ENCODE measurements at regions not wholly inside any gene's neighbourhood (a gene's known extent, or its start where the extent isn't known, plus 50 kb on each side); places are given as distances from the start of the nearest gene placed in this dataset.
"Not testable (repeated sequence)": the region's sequence is repeated elsewhere in the genome, so short reads cannot be mapped to it uniquely, and the experiment has no call there.

GRCh38 chr3:118807349-118807748 lies 227.3 kb downstream of the IGSF11 start:
- H3K4me1 ChIP-seq (ENCODE audit: control insufficient read depth in 1 of 2, insufficient read depth in 2 of 2, low read depth in 1 of 2, low read length in 1 of 2); H3K9me2 ChIP-seq; H3K27ac ChIP-seq (ENCODE audit: low read depth in 2 of 2, low read length in 1 of 2); H3F3A ChIP-seq (replicated peaks; ENCODE audit: insufficient read depth); H3K4me2 ChIP-seq; H3K9ac ChIP-seq; DNase-seq; CTCF ChIA-PET; H3K79me2 ChIP-seq (ENCODE audit: insufficient read depth); H3K9me3 ChIP-seq; H4K20me1 ChIP-seq (ENCODE audit: insufficient read depth); H3K4me3 ChIP-seq (ENCODE audit: low read depth in 2 of 2, low read length in 1 of 2); H3K27me3 ChIP-seq (ENCODE audit: insufficient read depth); H3K36me3 ChIP-seq (replicated peaks in 1 of 2; ENCODE audit: control insufficient read depth in 1 of 2, insufficient read depth in 2 of 2, low read length in 1 of 2); H2AFZ ChIP-seq (ENCODE audit: low read depth); POLR2A ChIA-PET: not testable (repeated sequence)
- WGBS (ENCODE audit: low lambda C conversion rate): 48% methylated on average over 2 of the region's 2 CpGs

GRCh38 chr3:118808723-118809122 lies 225.9 kb downstream of the IGSF11 start:
- no peak for DNase-seq
- no peak overlapping the region for H3K9ac ChIP-seq
- no peak overlapping the region for H3K4me2 ChIP-seq
- H2AFZ ChIP-seq (ENCODE audit: low read depth): no peak overlapping the region
- no peak overlapping the region for H3K27ac ChIP-seq (ENCODE audit: low read depth in 2 of 2, low read length in 1 of 2)
- no peaks in the 10 kb centered on the region for H3K36me3 ChIP-seq (replicated peaks in 1 of 2; ENCODE audit: control insufficient read depth in 1 of 2, insufficient read depth in 2 of 2, low read length in 1 of 2)
- H3K4me1 ChIP-seq (ENCODE audit: control insufficient read depth in 1 of 2, insufficient read depth in 2 of 2, low read depth in 1 of 2, low read length in 1 of 2): no peaks in the 10 kb centered on the region
- H3F3A ChIP-seq (replicated peaks; ENCODE audit: insufficient read depth): no peaks in the 10 kb centered on the region
- ChIA-PET CTCF (interaction anchor here (0.7 kb wide), 2 partner anchors 8 to 10 kb away, joined by 3 to 6 read pairs; no protein-coding TSS in a partner anchor), POLR2A (no interaction called here)
- no peaks in the 10 kb centered on the region for H3K9me3 ChIP-seq
- H4K20me1 ChIP-seq (ENCODE audit: insufficient read depth): no peaks in the 10 kb centered on the region
- no peaks in the 10 kb centered on the region for H3K79me2 ChIP-seq (ENCODE audit: insufficient read depth)
- H3K9me2 ChIP-seq: no peaks in the 10 kb centered on the region
- H3K27me3 ChIP-seq (ENCODE audit: insufficient read depth): no peaks in the 10 kb centered on the region
- TF ChIP-seq ELF1 (IDR thresholded peaks at IDR 0.05): no peak
- H3K4me3 ChIP-seq (ENCODE audit: low read depth in 2 of 2, low read length in 1 of 2): no peak overlapping the region
- WGBS (ENCODE audit: low lambda C conversion rate): 37% methylated on average over 6 of the region's 6 CpGs

- TF ChIP-seq NRF1 (IDR thresholded peaks at IDR 0.05; ENCODE audit: low read depth, low read length) (no peak), EP300 (IDR thresholded peaks at IDR 0.05; ENCODE audit: borderline replicate concordance in 1 of 2, low read depth in 1 of 2, low read length in 1 of 2) (no peak), NFIC (IDR thresholded peaks at IDR 0.05; ENCODE audit: borderline replicate concordance) (no peak), REST (IDR thresholded peaks at IDR 0.05; ENCODE audit: low read depth, low read length) (no peak), POLR2AphosphoS5 (IDR thresholded peaks at IDR 0.05; ENCODE audit: low read depth, low read length) (no peak), SIN3A (IDR thresholded peaks at IDR 0.05; ENCODE audit: borderline replicate concordance, low read depth, low read length) (no peak), USF2 (IDR thresholded peaks at IDR 0.05; ENCODE audit: borderline replicate concordance, low read depth, low read length) (no peak), MAX (IDR thresholded peaks at IDR 0.05; ENCODE audit: low read depth) (no peak), TEAD4 (IDR thresholded peaks at IDR 0.05; ENCODE audit: borderline replicate concordance, insufficient read depth) (no peak), RFX5 (IDR thresholded peaks at IDR 0.05; ENCODE audit: low read length) (no peak)
- Histone ChIP-seq H3K4me1 (ENCODE audit: control insufficient read depth in 1 of 2, insufficient read depth in 2 of 2, low read depth in 1 of 2, low read length in 1 of 2) (no peaks in the 10 kb centered on the region), H3K9me2 (no peaks in the 10 kb centered on the region), H3K27ac (ENCODE audit: low read depth in 2 of 2, low read length in 1 of 2) (no peak overlapping the region), H3K9me3 (no peaks in the 10 kb centered on the region), H3K9ac (no peak overlapping the region), H3K27me3 (ENCODE audit: insufficient read depth) (no peaks in the 10 kb centered on the region), H3K79me2 (ENCODE audit: insufficient read depth) (no peaks in the 10 kb centered on the region), H2AFZ (ENCODE audit: low read depth) (no peak overlapping the region), H3K4me2 (no peak overlapping the region), H4K20me1 (ENCODE audit: insufficient read depth) (no peaks in the 10 kb centered on the region), H3K36me3 (replicated peaks in 1 of 2; ENCODE audit: control insufficient read depth in 1 of 2, insufficient read depth in 2 of 2, low read length in 1 of 2) (no peaks in the 10 kb centered on the region), H3F3A (replicated peaks; ENCODE audit: insufficient read depth) (no peaks in the 10 kb centered on the region), H3K4me3 (ENCODE audit: low read depth in 2 of 2, low read length in 1 of 2) (no peak overlapping the region)
- 48% methylated on average over 9 of the region's 9 CpGs for WGBS (ENCODE audit: low lambda C conversion rate)
- ChIA-PET POLR2A (no interaction called here), CTCF (interaction anchor here (0.6 to 1.6 kb wide), 2 partner anchors 11 to 27 kb away, joined by 3 to 4 read pairs; no protein-coding TSS in a partner anchor)
- no peak for DNase-seq
Measured at GRCh38 chr3:118809696-118810498, 224.7 kb downstream of the IGSF11 start.
